Body of pancreas (tissue), 4 donors: ENCODE measurements at regions not wholly inside any gene's neighbourhood (a gene's known extent, or its start where the extent isn't known, plus 50 kb on each side); places are given as distances from the start of the nearest gene placed in this dataset.

ENCODE experiments used
- POLR2A ChIP-seq, 3 donors: fragments of 450-650 bp; IDR thresholded peaks; one replicate each; pipeline ENCODE4 v1.6.1; 2016; ENCODE audit warnings: antibody characterized with exemption in 3 of 3, mild to moderate bottlenecking in 2 of 3
- TF ChIP-seq, protein P1 (sequence below), 7 experiments: fragments of 450-650 bp in 4 of 7; fragments of 200-600 bp in 3 of 7; sonication (generic) in 3 of 7; IDR thresholded peaks; one replicate each; pipeline ENCODE4 v1.5.1; 2016 to 2019; ENCODE audit warnings: antibody characterized with exemption in 7 of 7

DNA sequence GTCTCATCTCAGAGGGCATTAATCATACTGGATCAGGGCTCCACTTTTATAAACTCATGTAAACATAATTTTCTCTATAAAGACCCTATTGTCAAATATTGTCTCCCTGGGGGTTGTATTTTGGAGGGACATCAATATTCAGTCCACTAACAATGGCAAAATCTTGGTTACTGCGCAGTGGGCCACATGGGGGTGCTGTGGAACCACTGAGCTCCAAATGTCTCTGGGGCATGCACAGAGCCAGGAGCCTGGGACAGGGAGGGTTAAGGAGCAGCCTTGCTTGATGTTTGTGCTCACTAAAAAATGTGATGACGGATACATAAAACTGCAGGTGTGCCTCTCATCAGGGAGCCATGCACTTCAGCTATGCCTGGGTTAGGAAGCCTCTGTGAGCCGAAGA lies 62.1 kb upstream of the PRSS58 start:
- TF ChIP-seq, protein P1, sequence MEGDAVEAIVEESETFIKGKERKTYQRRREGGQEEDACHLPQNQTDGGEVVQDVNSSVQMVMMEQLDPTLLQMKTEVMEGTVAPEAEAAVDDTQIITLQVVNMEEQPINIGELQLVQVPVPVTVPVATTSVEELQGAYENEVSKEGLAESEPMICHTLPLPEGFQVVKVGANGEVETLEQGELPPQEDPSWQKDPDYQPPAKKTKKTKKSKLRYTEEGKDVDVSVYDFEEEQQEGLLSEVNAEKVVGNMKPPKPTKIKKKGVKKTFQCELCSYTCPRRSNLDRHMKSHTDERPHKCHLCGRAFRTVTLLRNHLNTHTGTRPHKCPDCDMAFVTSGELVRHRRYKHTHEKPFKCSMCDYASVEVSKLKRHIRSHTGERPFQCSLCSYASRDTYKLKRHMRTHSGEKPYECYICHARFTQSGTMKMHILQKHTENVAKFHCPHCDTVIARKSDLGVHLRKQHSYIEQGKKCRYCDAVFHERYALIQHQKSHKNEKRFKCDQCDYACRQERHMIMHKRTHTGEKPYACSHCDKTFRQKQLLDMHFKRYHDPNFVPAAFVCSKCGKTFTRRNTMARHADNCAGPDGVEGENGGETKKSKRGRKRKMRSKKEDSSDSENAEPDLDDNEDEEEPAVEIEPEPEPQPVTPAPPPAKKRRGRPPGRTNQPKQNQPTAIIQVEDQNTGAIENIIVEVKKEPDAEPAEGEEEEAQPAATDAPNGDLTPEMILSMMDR (IDR thresholded peaks at IDR 0.05) = no peak
- TF ChIP-seq POLR2A (IDR thresholded peaks at IDR 0.05) = no peak
